ENCODE measurements at regions not wholly inside any gene's neighbourhood (a gene's known extent, or its start where the extent isn't known, plus 50 kb on each side); places are given as distances from the start of the nearest gene placed in this dataset.

GRCh38 chr6:166842607-166843006 lies 113.7 kb downstream of the RNASET2 start:
- no peak for DNase-seq (ENCODE audit: low read depth, low spot score)

GRCh38 chr6:166841216-166841615 lies 115.1 kb downstream of the RNASET2 start:
- DNase-seq (ENCODE audit: low read depth, low spot score): no peak

GRCh38 chr6:166839569-166839968 lies 116.8 kb downstream of the RNASET2 start:
- DNase-seq (ENCODE audit: low read depth, low spot score): no peak

- DNase-seq (ENCODE audit: low read depth, low spot score): no peak
Measured at GRCh38 chr6:166838987-166839386, 117.4 kb downstream of the RNASET2 start.

GRCh38 chr6:166836785-166837718 lies 119.3 kb downstream of the RNASET2 start:
- no peak for DNase-seq (ENCODE audit: low read depth, low spot score)

- no peak for DNase-seq (ENCODE audit: low read depth, low spot score)
Measured at GRCh38 chr6:166834049-166834448, 122.3 kb downstream of the RNASET2 start.

- DNase-seq (ENCODE audit: low read depth, low spot score): no peak
Measured at GRCh38 chr6:166830891-166831363, 125.4 kb downstream of the RNASET2 start.

GRCh38 chr6:166830185-166830890 lies 126.0 kb downstream of the RNASET2 start:
- no peak for DNase-seq (ENCODE audit: low read depth, low spot score)

- DNase-seq (ENCODE audit: low read depth, low spot score): no peak
Measured at GRCh38 chr6:166826264-166826663, 130.1 kb downstream of the RNASET2 start.

- DNase-seq (ENCODE audit: low read depth, low spot score): no peak
Measured at GRCh38 chr6:166825553-166826145, 130.7 kb downstream of the RNASET2 start.

GRCh38 chr6:166824880-166825250 lies 131.5 kb downstream of the RNASET2 start:
- no peak for DNase-seq (ENCODE audit: low read depth, low spot score)

GRCh38 chr6:166824146-166824879 lies 132.0 kb downstream of the RNASET2 start:
- no peak for DNase-seq (ENCODE audit: low read depth, low spot score)

GRCh38 chr6:166822609-166823008 lies 133.7 kb downstream of the RNASET2 start:
- DNase-seq (ENCODE audit: low read depth, low spot score): no peak

GRCh38 chr6:166820483-166820882 lies 135.9 kb downstream of the RNASET2 start:
- DNase-seq (ENCODE audit: low read depth, low spot score): no peak

- DNase-seq (ENCODE audit: low read depth, low spot score): no peak
Measured at GRCh38 chr6:166820070-166820469, 136.3 kb downstream of the RNASET2 start.

GRCh38 chr6:166815629-166816028 lies 140.7 kb downstream of the RNASET2 start:
- DNase-seq (ENCODE audit: low read depth, low spot score): no peak

- DNase-seq (ENCODE audit: low read depth, low spot score): no peak
Measured at GRCh38 chr6:166814390-166814789, 142.0 kb downstream of the RNASET2 start.

GRCh38 chr6:166813461-166813860 lies 142.9 kb downstream of the RNASET2 start:
- no peak for DNase-seq (ENCODE audit: low read depth, low spot score)

GRCh38 chr6:166810864-166811263 lies 145.5 kb downstream of the RNASET2 start:
- no peak for DNase-seq (ENCODE audit: low read depth, low spot score)

- no peak for DNase-seq (ENCODE audit: low read depth, low spot score)
Measured at GRCh38 chr6:166809721-166810120, 146.6 kb downstream of the RNASET2 start.

GRCh38 chr6:166806962-166807757 lies 149.2 kb downstream of the RNASET2 start:
- DNase-seq (ENCODE audit: low read depth, low spot score): no peak
